Upper lobe of left lung (tissue), 6 donors: ENCODE measurements at regions not wholly inside any gene's neighbourhood (a gene's known extent, or its start where the extent isn't known, plus 50 kb on each side); places are given as distances from the start of the nearest gene placed in this dataset.

Source experiments
- ATAC-seq, 2 donors: fragments of 200-7000 bp; cut with Tn5 transposase; one replicate each; pipeline ENCODE4 v1.9.1; 2022; ENCODE audit warnings: mild to moderate bottlenecking in 2 of 2, moderate library complexity in 2 of 2; ENCODE audit not compliant: low FRiP score in 2 of 2
- DNase-seq, 2 donors: peaks; one replicate each; pipeline ENCODE4 v3.0.0-alpha.2; 2019 to 2020
- H3K27ac ChIP-seq, 4 donors: fragments of 200-600 bp; sonication (generic); one replicate each; pipeline ENCODE4 v1.5.1; 2016 to 2019
- H3K27me3 ChIP-seq, 4 donors: fragments of 200-600 bp; sonication (generic); one replicate each; pipeline ENCODE4 v1.5.1; 2017 to 2019
- H3K36me3 ChIP-seq, 4 donors: fragments of 200-600 bp; sonication (generic); one replicate each; pipeline ENCODE4 v1.5.1; 2016 to 2019
- H3K4me1 ChIP-seq, 4 donors: fragments of 200-600 bp; sonication (generic); one replicate each; pipeline ENCODE4 v1.5.1; 2018 to 2019
- H3K4me3 ChIP-seq, 4 donors: fragments of 200-600 bp; sonication (generic); one replicate each; pipeline ENCODE4 v1.5.1; 2017 to 2019; ENCODE audit warnings: mild to moderate bottlenecking in 2 of 4, moderate library complexity in 1 of 4
- H3K9me3 ChIP-seq, 4 donors: fragments of 200-600 bp; sonication (generic); one replicate each; pipeline ENCODE4 v1.5.1; 2018 to 2019
- CTCF ChIP-seq, 6 experiments: fragments of 450-650 bp in 4 of 6; fragments of 200-600 bp in 2 of 6; sonication (generic) in 2 of 6; IDR thresholded peaks; one replicate each; pipeline ENCODE4 v1.5.1; 2016 to 2019; ENCODE audit warnings: antibody characterized with exemption in 6 of 6
- EP300 ChIP-seq, 4 donors: sonication (generic); formaldehyde crosslinking; IDR thresholded peaks; one replicate each; pipeline ENCODE4 v1.5.1; 2017; ENCODE audit warnings: antibody characterized with exemption in 4 of 4, control low read depth in 2 of 4
- POLR2A ChIP-seq, 4 donors: fragments of 450-650 bp; IDR thresholded peaks; one replicate each; pipeline ENCODE4 v1.5.1; 2016 to 2017; ENCODE audit warnings: antibody characterized with exemption in 4 of 4, mild to moderate bottlenecking in 2 of 4
- POLR2AphosphoS5 ChIP-seq, 2 donors: sonication (generic); formaldehyde crosslinking; IDR thresholded peaks; one replicate each; pipeline ENCODE4 v1.5.1; 2017; ENCODE audit warnings: antibody characterized with exemption in 2 of 2
- WGBS, 2 donors: methylation state at CpG; one replicate each; pipeline ENCODE4 v1.1.5; 2017 to 2018; 5-methylcytosine and 5-hydroxymethylcytosine counted together
- donor health status: DM: no; HTN: no; CAD: no; lungs with moderate emphysema.
- donor health status: DM: no; HTN: yes; CAD: no; lungs with severe emphysema.

DNA sequence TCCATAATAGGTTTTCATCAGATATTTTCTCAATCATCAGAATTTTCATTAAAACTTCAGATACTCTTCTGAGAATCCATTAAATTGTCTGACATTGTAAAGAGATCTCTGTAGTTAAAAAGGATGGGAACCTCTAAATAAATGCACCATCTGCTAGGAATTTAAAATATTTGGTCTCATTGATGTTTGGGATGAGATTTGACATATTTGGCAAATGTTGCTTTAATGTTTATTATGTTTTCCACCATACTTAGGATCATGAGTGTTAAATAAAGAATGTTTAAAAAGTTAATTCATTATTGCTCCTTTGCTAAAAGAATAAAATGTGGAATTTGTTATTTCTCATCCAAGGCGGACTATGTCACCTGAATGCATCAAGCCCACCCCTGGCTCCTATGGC, 85.5 kb upstream of the VANGL1 start:
- WGBS, 2 donors, result 93 to 100% methylated on average over 1 of the region's 1 CpG
- Histone ChIP-seq H3K27me3 (no peaks in the 10 kb centered on the region), H3K9me3 (no peaks in the 10 kb centered on the region), H3K27ac (no peak overlapping the region), H3K4me3 (no peak overlapping the region), H3K4me1 (no peaks in the 10 kb centered on the region), H3K36me3 (no peaks in the 10 kb centered on the region)
- no peak for ATAC-seq
- no peak for DNase-seq
- TF ChIP-seq POLR2A (IDR thresholded peaks at IDR 0.05) (no peak), POLR2AphosphoS5 (IDR thresholded peaks at IDR 0.05) (no peak), EP300 (IDR thresholded peaks at IDR 0.05) (no peak), CTCF (IDR thresholded peaks at IDR 0.05) (no peak)

GRCh38 chr1:115555446-115555845, 86.3 kb upstream of the VANGL1 start:
- Histone ChIP-seq H3K9me3 (no peaks in the 10 kb centered on the region), H3K36me3 (no peaks in the 10 kb centered on the region), H3K4me1 (no peaks in the 10 kb centered on the region), H3K27me3 (no peaks in the 10 kb centered on the region), H3K4me3 (no peak overlapping the region), H3K27ac (no peak overlapping the region)
- ATAC-seq (no peak), DNase-seq (no peak)
- TF ChIP-seq CTCF (IDR thresholded peaks at IDR 0.05), result no peak
- no peak for TF ChIP-seq POLR2AphosphoS5 (IDR thresholded peaks at IDR 0.05)
- no peak for TF ChIP-seq POLR2A (IDR thresholded peaks at IDR 0.05)
- no peak for TF ChIP-seq EP300 (IDR thresholded peaks at IDR 0.05)
- 22 to 49% methylated on average over 2 of the region's 2 CpGs for WGBS, 2 donors

DNA sequence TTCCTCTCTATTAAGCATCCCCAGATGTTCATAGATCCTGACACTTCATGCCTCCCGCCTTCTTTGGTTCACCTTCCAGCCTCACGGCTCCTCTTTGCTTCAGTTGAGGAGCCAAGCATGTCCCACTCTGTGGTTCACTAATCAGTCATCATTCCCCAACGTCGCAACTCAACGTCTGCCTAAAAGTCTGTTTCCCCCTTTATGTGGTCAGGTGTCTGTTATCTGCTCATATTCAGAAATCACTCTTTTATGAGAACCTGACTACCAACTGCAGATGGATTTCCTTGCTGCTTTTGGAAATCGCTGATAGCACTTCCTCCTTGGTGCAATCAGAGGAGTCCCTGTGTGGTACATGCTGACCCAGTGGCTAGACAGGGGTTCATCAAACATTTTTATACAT, 94.1 kb upstream of the VANGL1 start:
- Histone ChIP-seq H3K27me3 (no peaks in the 10 kb centered on the region), H3K27ac (no peak overlapping the region), H3K9me3 (no peaks in the 10 kb centered on the region), H3K4me3 (no peak overlapping the region), H3K4me1 (peaks cover 0 to 8% (median 3%) of the 10 kb centered on the region in 4 donors), H3K36me3 (no peaks in the 10 kb centered on the region)
- no peak for TF ChIP-seq EP300 (IDR thresholded peaks at IDR 0.05)
- TF ChIP-seq CTCF (IDR thresholded peaks at IDR 0.05), result no peak
- TF ChIP-seq POLR2A (IDR thresholded peaks at IDR 0.05), result no peak
- no peak for TF ChIP-seq POLR2AphosphoS5 (IDR thresholded peaks at IDR 0.05)
- DNase-seq (no peak), ATAC-seq (no peak)
- WGBS, 2 donors, result 49 to 64% methylated on average over 6 of the region's 6 CpGs

- Histone ChIP-seq H3K27ac (no peak overlapping the region), H3K4me1 (peaks cover 0 to 8% (median 3%) of the 10 kb centered on the region in 4 donors), H3K36me3 (no peaks in the 10 kb centered on the region), H3K9me3 (no peaks in the 10 kb centered on the region), H3K4me3 (no peak overlapping the region), H3K27me3 (no peaks in the 10 kb centered on the region)
- no peak for ATAC-seq
- no peak for DNase-seq
- no peak for TF ChIP-seq CTCF (IDR thresholded peaks at IDR 0.05)
- no peak for TF ChIP-seq EP300 (IDR thresholded peaks at IDR 0.05)
- no peak for TF ChIP-seq POLR2AphosphoS5 (IDR thresholded peaks at IDR 0.05)
- TF ChIP-seq POLR2A (IDR thresholded peaks at IDR 0.05), result no peak
- 91 to 100% methylated on average over 2 of the region's 2 CpGs for WGBS, 2 donors
These were observed 94.9 kb upstream of the VANGL1 start for GRCh38 chr1:115546846-115547245.
